ENCODE measurements at regions not wholly inside any gene's neighbourhood (a gene's known extent, or its start where the extent isn't known, plus 50 kb on each side); places are given as distances from the start of the nearest gene placed in this dataset.

DNA sequence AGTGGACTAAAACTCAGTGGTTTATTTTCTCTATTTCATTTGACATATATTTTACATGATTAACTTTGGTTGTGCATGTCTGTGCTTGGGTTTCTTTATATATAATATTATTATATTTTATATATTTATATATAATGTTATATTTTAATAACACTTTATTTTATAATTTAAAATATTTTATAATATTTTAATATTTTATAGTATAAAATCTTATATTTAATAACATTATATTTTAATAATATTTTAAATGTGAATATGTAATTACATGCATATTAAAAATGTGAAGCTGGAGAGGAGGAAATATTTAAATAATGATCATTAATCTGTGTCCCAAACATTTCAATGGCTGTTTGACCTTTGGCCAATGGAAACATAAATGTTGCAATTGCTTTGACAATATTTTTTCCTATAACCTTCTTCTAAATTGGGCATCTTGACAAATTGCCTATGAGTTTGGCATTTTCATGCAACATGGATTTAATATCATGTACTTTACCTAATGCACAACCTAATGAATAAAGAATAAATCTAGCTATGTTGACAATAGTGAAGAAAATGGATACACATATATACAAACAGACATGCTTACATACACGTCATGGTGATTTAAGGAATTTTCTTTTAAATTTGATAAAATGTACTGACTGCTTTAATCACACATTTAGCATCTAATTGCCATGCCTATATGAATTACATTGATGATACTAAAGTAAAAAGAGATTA lies 607.1 kb downstream of the SLITRK6 start:
- no peak for DNase-seq (ENCODE audit: low spot score)
- no peak for TF ChIP-seq EZH2phosphoT487 (IDR thresholded peaks at IDR 0.05; ENCODE audit: low read depth, severe bottlenecking, unreplicated experiment)
- no peak for TF ChIP-seq EZH2 (IDR thresholded peaks at IDR 0.05; ENCODE audit: borderline replicate concordance)
- TF ChIP-seq, protein P1, sequence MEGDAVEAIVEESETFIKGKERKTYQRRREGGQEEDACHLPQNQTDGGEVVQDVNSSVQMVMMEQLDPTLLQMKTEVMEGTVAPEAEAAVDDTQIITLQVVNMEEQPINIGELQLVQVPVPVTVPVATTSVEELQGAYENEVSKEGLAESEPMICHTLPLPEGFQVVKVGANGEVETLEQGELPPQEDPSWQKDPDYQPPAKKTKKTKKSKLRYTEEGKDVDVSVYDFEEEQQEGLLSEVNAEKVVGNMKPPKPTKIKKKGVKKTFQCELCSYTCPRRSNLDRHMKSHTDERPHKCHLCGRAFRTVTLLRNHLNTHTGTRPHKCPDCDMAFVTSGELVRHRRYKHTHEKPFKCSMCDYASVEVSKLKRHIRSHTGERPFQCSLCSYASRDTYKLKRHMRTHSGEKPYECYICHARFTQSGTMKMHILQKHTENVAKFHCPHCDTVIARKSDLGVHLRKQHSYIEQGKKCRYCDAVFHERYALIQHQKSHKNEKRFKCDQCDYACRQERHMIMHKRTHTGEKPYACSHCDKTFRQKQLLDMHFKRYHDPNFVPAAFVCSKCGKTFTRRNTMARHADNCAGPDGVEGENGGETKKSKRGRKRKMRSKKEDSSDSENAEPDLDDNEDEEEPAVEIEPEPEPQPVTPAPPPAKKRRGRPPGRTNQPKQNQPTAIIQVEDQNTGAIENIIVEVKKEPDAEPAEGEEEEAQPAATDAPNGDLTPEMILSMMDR (IDR thresholded peaks at IDR 0.05; ENCODE audit: poor library complexity), result no peak
- WGBS (ENCODE audit: low lambda C conversion rate, missing lambda C conversion rate), result 83% methylated on average over 1 of the region's 1 CpG
- Histone ChIP-seq H3K27ac (no peak overlapping the region), H3K4me1 (ENCODE audit: insufficient read depth) (no peaks in the 10 kb centered on the region), H2AFZ (no peak overlapping the region), H3K27me3 (no peaks in the 10 kb centered on the region), H3K4me2 (no peak overlapping the region), H3K9me2 (replicated peaks; ENCODE audit: insufficient read depth) (no peaks in the 10 kb centered on the region), H3K79me2 (no peaks in the 10 kb centered on the region), H3K9me3 (ENCODE audit: low read depth) (no peaks in the 10 kb centered on the region), H3K36me3 (replicated peaks; ENCODE audit: insufficient read depth, low read depth) (no peaks in the 10 kb centered on the region), H3K4me3 (no peak overlapping the region), H4K20me1 (ENCODE audit: insufficient read depth, poor library complexity, severe bottlenecking) (no peaks in the 10 kb centered on the region)

- WGBS (ENCODE audit: low lambda C conversion rate, missing lambda C conversion rate), result 78% methylated on average over 2 of the region's 2 CpGs
- Histone ChIP-seq H3K9me3 (ENCODE audit: low read depth) (no peaks in the 10 kb centered on the region), H3K4me1 (ENCODE audit: insufficient read depth) (no peaks in the 10 kb centered on the region), H3K4me3 (no peak overlapping the region), H3K27me3 (no peaks in the 10 kb centered on the region), H3K27ac (no peak overlapping the region), H3K36me3 (replicated peaks; ENCODE audit: insufficient read depth, low read depth) (no peaks in the 10 kb centered on the region), H2AFZ (no peak overlapping the region), H3K4me2 (no peak overlapping the region), H3K79me2 (no peaks in the 10 kb centered on the region), H4K20me1 (ENCODE audit: insufficient read depth, poor library complexity, severe bottlenecking) (no peaks in the 10 kb centered on the region), H3K9me2 (replicated peaks; ENCODE audit: insufficient read depth) (no peaks in the 10 kb centered on the region)
- TF ChIP-seq EZH2 (IDR thresholded peaks at IDR 0.05; ENCODE audit: borderline replicate concordance) (no peak), EZH2phosphoT487 (IDR thresholded peaks at IDR 0.05; ENCODE audit: low read depth, severe bottlenecking, unreplicated experiment) (no peak)
- TF ChIP-seq, protein P1 (IDR thresholded peaks at IDR 0.05; ENCODE audit: poor library complexity), result no peak
- no peak for DNase-seq (ENCODE audit: low spot score)
Measured at GRCh38 chr13:85186356-85187045, 612.7 kb downstream of the SLITRK6 start.

GRCh38 chr13:85174291-85174690 lies 624.9 kb downstream of the SLITRK6 start:
- no peak for TF ChIP-seq EZH2 (IDR thresholded peaks at IDR 0.05; ENCODE audit: borderline replicate concordance)
- TF ChIP-seq, protein P1 (IDR thresholded peaks at IDR 0.05; ENCODE audit: poor library complexity), result no peak
- TF ChIP-seq EZH2phosphoT487 (IDR thresholded peaks at IDR 0.05; ENCODE audit: low read depth, severe bottlenecking, unreplicated experiment), result no peak
- H3K9me3 ChIP-seq (ENCODE audit: low read depth), result no peaks in the 10 kb centered on the region
- H3K27me3 ChIP-seq, result no peaks in the 10 kb centered on the region
- H3K9me2 ChIP-seq (replicated peaks; ENCODE audit: insufficient read depth), result no peaks in the 10 kb centered on the region
- H3K4me1 ChIP-seq (ENCODE audit: insufficient read depth), result no peaks in the 10 kb centered on the region
- H3K27ac ChIP-seq, result no peak overlapping the region
- no peak overlapping the region for H3K4me3 ChIP-seq
- H3K79me2 ChIP-seq, result no peaks in the 10 kb centered on the region
- no peaks in the 10 kb centered on the region for H3K36me3 ChIP-seq (replicated peaks; ENCODE audit: insufficient read depth, low read depth)
- H2AFZ ChIP-seq, result no peak overlapping the region
- no peak for DNase-seq (ENCODE audit: low spot score)
- no peaks in the 10 kb centered on the region for H4K20me1 ChIP-seq (ENCODE audit: insufficient read depth, poor library complexity, severe bottlenecking)
- 100% methylated on average over 1 of the region's 1 CpG for WGBS (ENCODE audit: low lambda C conversion rate, missing lambda C conversion rate)
- H3K4me2 ChIP-seq, result no peak overlapping the region
